Fibroblast of villous mesenchyme (primary cell): ENCODE measurements at regions not wholly inside any gene's neighbourhood (a gene's known extent, or its start where the extent isn't known, plus 50 kb on each side); places are given as distances from the start of the nearest gene placed in this dataset.
"Not testable (repeated sequence)": the region's sequence is repeated elsewhere in the genome, so short reads cannot be mapped to it uniquely, and the experiment has no call there.

Source experiments
- DNase-seq: peaks from one replicate; pipeline ENCODE4 v3.0.0-alpha.2; 2010; ENCODE audit warnings: low read depth
- H3K4me3 ChIP-seq: 2 replicates; pipeline ENCODE4 v1.5.1; 2011; ENCODE audit warnings: low read depth, mild to moderate bottlenecking, low read length
- TF ChIP-seq, protein P1 (sequence below): IDR thresholded peaks from 2 replicates; pipeline ENCODE4 v1.5.1; 2012; ENCODE audit warnings: low read depth, mild to moderate bottlenecking, low read length; ENCODE audit not compliant: insufficient read depth

DNA sequence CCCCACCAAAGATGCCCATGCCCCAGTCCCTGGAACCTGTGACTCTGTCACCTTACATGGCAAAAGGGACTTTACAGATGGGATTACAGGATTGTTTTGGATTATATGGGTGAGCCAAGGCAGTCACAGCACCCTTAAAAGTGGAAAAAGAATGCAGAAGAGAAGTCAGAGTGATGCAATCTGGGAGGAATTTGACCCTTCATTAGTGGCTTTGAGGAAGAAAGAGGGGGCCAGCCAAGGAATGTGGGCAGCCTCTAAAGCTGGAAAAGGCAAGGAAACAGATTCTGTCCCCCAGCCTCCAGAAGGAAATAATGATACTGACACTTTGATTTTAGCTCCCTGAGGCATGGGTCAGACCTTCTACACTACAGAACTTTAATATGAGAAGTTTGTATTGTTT lies 257.3 kb upstream of the ISX start:
- H3K4me3 ChIP-seq: no peak overlapping the region
- TF ChIP-seq, protein P1, sequence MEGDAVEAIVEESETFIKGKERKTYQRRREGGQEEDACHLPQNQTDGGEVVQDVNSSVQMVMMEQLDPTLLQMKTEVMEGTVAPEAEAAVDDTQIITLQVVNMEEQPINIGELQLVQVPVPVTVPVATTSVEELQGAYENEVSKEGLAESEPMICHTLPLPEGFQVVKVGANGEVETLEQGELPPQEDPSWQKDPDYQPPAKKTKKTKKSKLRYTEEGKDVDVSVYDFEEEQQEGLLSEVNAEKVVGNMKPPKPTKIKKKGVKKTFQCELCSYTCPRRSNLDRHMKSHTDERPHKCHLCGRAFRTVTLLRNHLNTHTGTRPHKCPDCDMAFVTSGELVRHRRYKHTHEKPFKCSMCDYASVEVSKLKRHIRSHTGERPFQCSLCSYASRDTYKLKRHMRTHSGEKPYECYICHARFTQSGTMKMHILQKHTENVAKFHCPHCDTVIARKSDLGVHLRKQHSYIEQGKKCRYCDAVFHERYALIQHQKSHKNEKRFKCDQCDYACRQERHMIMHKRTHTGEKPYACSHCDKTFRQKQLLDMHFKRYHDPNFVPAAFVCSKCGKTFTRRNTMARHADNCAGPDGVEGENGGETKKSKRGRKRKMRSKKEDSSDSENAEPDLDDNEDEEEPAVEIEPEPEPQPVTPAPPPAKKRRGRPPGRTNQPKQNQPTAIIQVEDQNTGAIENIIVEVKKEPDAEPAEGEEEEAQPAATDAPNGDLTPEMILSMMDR: no peak
- no peak for DNase-seq

DNA sequence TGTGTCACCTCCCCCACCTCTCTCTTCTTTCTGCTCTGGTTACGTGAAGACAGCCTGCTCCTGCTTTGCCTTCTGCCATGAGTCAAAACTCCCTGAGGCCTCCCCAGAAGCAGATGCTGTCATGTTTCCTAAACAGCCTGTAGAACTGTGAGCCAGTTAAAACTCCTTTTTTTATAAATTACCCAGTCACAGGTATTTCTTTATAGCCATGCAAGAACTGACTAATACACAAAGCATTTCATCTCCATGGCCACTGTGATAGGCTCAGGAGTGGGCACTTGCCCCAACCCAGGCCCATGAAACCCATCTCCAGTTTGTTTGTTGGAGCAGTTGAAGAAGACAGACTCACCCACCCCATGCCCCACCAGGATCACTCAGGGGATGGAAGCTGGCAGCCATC lies 253.3 kb upstream of the ISX start:
- H3K4me3 ChIP-seq: no peak overlapping the region
- no peak for DNase-seq
- TF ChIP-seq, protein P1: no peak

DNA sequence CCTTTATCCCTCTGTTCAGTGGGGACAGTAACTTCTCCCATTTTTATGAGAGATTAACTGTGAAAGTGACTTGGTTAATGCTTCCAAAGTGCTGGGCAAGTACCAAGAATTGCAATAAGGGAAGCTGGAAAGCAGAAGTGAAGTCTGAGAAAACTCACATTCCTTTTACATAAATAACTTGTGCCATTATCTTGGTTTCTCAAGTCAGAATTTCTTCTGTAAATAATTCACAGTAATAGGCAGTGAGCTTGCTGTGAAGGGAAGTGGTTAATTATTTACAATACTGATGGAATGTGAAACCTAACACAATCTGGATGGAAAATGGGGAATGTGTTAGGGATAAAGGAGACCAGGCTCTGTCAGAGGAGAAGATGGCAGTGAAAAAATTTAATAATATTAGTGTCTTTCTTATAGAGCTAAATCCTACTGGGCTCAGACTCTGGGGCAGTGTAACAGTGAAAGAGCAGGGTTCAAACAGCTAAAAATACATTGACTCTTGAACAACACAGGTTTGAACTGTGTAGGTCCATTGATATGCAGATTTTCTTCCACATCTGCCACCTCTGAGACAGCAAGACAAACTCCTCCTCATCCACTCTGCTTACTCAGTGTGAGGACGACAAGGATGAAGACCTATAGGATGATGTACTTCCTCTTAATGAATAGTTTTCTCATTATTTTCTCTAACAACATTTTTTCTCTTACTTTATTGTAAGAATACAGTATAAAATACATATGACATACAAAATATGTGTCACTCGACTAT lies 251.5 kb upstream of the ISX start:
- DNase-seq: no peak
- H3K4me3 ChIP-seq: no peak overlapping the region

DNA sequence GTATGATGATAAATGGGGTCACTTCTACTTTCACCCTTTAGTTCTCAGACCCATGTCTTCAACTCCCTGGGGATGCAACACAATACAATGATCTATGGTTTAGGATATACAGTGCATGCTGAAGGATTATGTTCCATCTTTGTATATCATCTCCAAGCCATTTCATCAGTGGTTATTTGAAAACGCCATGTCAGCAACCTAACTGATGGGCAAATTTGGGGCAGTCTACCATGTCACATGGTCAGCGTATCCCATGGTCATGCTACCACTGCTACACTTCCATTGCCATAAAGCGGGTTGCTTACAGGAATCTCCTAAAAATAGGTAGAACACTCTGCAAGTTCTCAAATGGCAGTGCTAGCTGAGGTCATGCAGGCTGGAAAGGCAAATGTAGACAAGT lies 236.5 kb upstream of the ISX start:
- DNase-seq: no peak
- TF ChIP-seq, protein P1: no peak
- no peak overlapping the region for H3K4me3 ChIP-seq

More for the DNA sequence above, 251.5 kb upstream of the ISX start:
- TF ChIP-seq, protein P1: no peak

DNA sequence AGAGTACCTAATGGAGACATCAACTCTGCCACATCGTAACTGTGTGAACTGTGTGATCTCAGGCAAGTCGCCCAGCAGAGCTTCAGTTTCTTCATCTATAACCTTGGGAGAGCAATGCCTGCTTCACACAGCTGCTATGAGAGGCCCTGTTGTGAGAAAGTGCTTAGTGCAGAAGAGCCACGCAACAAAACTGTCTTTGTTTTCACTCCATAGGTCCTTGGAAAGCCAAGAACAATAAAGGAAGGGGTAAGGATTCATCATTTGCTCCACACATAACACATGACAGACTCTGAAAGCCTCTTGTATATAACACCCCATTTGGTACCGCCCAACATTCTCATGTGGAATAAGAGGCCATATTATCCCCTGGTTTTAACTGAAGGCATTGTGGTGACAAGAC lies 231.9 kb upstream of the ISX start:
- H3K4me3 ChIP-seq: no peak overlapping the region
- TF ChIP-seq, protein P1: no peak
- DNase-seq: no peak

DNA sequence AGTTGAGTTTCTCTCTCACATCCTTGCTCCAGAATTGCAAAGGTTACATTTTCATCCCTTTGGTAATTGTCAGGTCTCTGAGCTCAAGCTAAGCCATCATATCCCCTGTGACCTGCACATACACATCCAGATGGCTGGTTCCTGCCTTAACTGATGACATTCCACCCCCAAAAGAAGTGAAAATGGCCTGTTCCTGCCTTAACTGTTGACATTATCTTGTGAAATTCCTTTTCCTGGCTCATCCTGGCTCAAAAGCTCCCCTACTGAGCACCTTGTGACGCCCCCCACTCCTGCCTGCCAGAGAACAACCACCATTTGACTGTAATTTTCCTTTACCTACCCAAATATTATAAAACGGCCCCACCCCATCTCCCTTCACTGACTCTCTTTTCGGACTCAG lies 231.4 kb upstream of the ISX start:
- H3K4me3 ChIP-seq, DNase-seq: not testable (repeated sequence)

DNA sequence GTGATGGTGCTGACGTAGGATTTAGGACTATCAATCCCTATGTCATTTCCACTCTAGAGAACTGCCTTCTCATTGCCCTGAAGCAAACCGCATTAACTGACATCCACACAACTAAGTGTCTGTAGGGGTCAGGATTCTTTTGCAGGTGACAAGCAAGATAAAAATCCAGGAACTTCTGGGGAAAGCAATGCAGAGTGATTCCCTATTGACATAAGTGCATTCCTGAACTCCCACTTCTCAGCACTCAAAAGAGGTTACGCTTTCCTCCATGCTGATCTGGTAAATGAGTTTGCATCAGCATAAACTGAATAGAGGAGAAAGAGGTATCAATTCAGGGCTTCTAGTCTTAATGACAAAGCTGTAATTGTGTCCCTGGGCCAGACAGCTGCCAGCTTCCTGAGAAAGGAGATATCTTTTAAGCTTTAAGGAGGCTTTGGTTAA lies 224.6 kb upstream of the ISX start:
- TF ChIP-seq, protein P1: no peak
- no peak overlapping the region for H3K4me3 ChIP-seq
- no peak for DNase-seq
